Suprapubic skin (tissue), 4 donors: ENCODE measurements at regions not wholly inside any gene's neighbourhood (a gene's known extent, or its start where the extent isn't known, plus 50 kb on each side); places are given as distances from the start of the nearest gene placed in this dataset.

Experiments
- CTCF ChIP-seq, 2 donors: fragments of 200-600 bp in 1 of 2; fragments of 450-650 bp in 1 of 2; sonication (generic) in 1 of 2; IDR thresholded peaks; one replicate each; pipeline ENCODE4 v1.5.1; 2016 to 2019; ENCODE audit warnings: antibody characterized with exemption in 2 of 2, mild to moderate bottlenecking in 1 of 2, moderate library complexity in 1 of 2
- EP300 ChIP-seq: sonication (generic); formaldehyde crosslinking; IDR thresholded peaks from one replicate; pipeline ENCODE4 v1.6.1; 2017; ENCODE audit warnings: antibody characterized with exemption
- POLR2A ChIP-seq, 2 donors: fragments of 450-650 bp; IDR thresholded peaks; one replicate each; pipeline ENCODE4 v1.6.1; 2017; ENCODE audit warnings: antibody characterized with exemption in 2 of 2, mild to moderate bottlenecking in 2 of 2, moderate library complexity in 2 of 2
- POLR2AphosphoS5 ChIP-seq, 3 donors: sonication (generic); formaldehyde crosslinking; IDR thresholded peaks; one replicate each; pipeline ENCODE4 v1.6.1; 2017; ENCODE audit warnings: antibody characterized with exemption in 3 of 3

GRCh38 chr2:107543793-107544192 lies 282.9 kb upstream of the RGPD4 start:
- TF ChIP-seq POLR2A (IDR thresholded peaks at IDR 0.05), result no peak
- no peak for TF ChIP-seq CTCF (IDR thresholded peaks at IDR 0.05)
- no peak for TF ChIP-seq EP300
- no peak for TF ChIP-seq POLR2AphosphoS5 (IDR thresholded peaks at IDR 0.05)
